ENCODE measurements at regions not wholly inside any gene's neighbourhood (a gene's known extent, or its start where the extent isn't known, plus 50 kb on each side); places are given as distances from the start of the nearest gene placed in this dataset.

DNA sequence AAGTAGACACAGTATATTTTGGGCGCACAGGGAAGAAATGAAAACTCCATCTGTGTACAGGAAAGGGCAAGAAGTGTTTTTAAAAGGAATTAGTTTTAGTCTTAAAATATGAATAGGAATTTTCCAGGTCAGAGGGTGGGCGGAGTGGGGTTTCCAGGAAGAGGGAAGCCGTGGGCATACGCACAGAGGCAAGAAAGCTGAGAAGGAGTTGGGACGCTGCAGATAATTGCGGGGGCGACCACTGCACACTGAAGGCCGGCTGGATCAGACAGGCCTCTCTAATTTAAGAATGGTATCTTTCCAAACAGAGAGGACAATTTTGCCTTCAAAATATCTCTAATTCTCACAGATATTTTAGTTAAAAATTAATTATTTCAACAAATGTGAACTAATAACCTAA, 189.1 kb upstream of the INHBA start:
- H2AFZ ChIP-seq (ENCODE audit: insufficient read depth, low read depth, low read length, poor library complexity, severe bottlenecking): no peak overlapping the region
- Mint-ChIP-seq H3K36me3 (peaks cover 0 to 3% of the 10 kb centered on the region in 2 donors), H3K4me1 (peaks cover 33% of the 10 kb centered on the region)

DNA sequence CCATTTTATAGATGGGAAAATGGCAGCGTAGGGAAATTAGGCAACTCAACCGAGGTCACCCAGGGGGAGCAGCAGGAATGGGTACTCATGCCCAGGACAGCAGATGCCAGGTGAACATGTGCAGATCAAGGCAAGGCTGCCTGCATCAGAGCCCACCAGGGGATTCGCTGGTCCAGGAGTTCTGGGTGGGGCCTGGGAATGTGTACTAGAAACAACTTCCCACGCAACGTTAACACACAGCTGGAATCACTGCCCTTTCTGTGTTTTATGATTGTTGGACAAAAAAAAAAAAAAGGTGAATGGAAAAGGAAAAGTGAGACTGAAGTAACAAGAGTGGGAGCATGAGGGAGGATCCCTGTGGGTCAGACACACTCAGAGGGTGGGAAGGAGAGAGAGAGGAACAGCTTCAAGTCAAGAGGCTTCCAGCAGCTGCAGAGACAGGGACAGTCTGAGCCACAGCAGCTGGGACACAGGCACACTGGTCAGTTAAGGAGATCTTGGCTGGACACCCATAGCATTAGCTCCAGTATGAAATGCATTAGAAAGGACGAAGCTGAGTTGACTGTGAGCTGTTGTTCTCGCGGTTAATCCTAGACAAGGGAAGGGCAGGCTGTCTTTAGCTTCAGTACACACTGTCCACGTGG, 187.9 kb upstream of the INHBA start:
- Histone ChIP-seq H3K79me2 (ENCODE audit: insufficient read depth, low read length) (no peaks in the 10 kb centered on the region), H3K36me3 (replicated peaks in 1 of 2; ENCODE audit: control insufficient read depth in 1 of 2, insufficient read depth in 2 of 2, low read length in 2 of 2) (no peaks in the 10 kb centered on the region), H4K20me1 (ENCODE audit: insufficient read depth, low read length) (no peaks in the 10 kb centered on the region), H3K9me3 (replicated peaks in 1 of 2; ENCODE audit: control insufficient read depth in 1 of 2, insufficient read depth in 1 of 2, low read length in 2 of 2) (no peaks in the 10 kb centered on the region), H3K9ac (ENCODE audit: insufficient read depth, low read length, poor library complexity, severe bottlenecking) (no peak overlapping the region), H3K27me3 (ENCODE audit: control insufficient read depth in 2 of 2, insufficient read depth in 2 of 2, low read length in 2 of 2) (no peaks in the 10 kb centered on the region), H2AFZ (ENCODE audit: insufficient read depth, low read depth, low read length, poor library complexity, severe bottlenecking) (no peak overlapping the region), H3K4me3 (replicated peaks in 1 of 3; ENCODE audit: low read depth in 2 of 3, low read length in 3 of 3) (no peak overlapping the region), H3K27ac (ENCODE audit: low read depth in 1 of 2, low read length in 2 of 2) (no peak overlapping the region), H3K4me1 (ENCODE audit: control insufficient read depth in 1 of 2, insufficient read depth in 2 of 2, low read length in 2 of 2) (peaks cover 33 to 37% of the 10 kb centered on the region in 2 donors), H3K4me2 (replicated peaks; ENCODE audit: extremely low read depth, low read length, poor library complexity, severe bottlenecking) (no peak overlapping the region)
- H3K4me3 Mint-ChIP-seq: no peak overlapping the region
- TF ChIP-seq, protein P1, sequence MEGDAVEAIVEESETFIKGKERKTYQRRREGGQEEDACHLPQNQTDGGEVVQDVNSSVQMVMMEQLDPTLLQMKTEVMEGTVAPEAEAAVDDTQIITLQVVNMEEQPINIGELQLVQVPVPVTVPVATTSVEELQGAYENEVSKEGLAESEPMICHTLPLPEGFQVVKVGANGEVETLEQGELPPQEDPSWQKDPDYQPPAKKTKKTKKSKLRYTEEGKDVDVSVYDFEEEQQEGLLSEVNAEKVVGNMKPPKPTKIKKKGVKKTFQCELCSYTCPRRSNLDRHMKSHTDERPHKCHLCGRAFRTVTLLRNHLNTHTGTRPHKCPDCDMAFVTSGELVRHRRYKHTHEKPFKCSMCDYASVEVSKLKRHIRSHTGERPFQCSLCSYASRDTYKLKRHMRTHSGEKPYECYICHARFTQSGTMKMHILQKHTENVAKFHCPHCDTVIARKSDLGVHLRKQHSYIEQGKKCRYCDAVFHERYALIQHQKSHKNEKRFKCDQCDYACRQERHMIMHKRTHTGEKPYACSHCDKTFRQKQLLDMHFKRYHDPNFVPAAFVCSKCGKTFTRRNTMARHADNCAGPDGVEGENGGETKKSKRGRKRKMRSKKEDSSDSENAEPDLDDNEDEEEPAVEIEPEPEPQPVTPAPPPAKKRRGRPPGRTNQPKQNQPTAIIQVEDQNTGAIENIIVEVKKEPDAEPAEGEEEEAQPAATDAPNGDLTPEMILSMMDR (IDR thresholded peaks at IDR 0.05): no peak
- intact Hi-C loops (cut with micrococcal nuclease): no loop called here
- peaks cover 0 to 2% (median 0%) of the 10 kb centered on the region in 7 donors for H3K9me3 Mint-ChIP-seq
- H3K27me3 Mint-ChIP-seq (ENCODE audit: low read depth in 3 of 3): no peaks in the 10 kb centered on the region
- 95% methylated on average over 4 of the region's 9 CpGs for WGBS (ENCODE audit: insufficient coverage)
- H3K27ac Mint-ChIP-seq: peak overlapping the region in 1 of 7 donors; percentile 73
- H3K36me3 Mint-ChIP-seq: peaks cover 0 to 3% of the 10 kb centered on the region in 2 donors
- DNase-seq: no peak
- H3K4me1 Mint-ChIP-seq: peaks cover 45% of the 10 kb centered on the region

More for the DNA sequence above, 189.1 kb upstream of the INHBA start:
- no peaks in the 10 kb centered on the region for H3K36me3 ChIP-seq (replicated peaks in 1 of 2; ENCODE audit: control insufficient read depth in 1 of 2, insufficient read depth in 2 of 2, low read length in 2 of 2)
- H3K9me3 ChIP-seq (replicated peaks in 1 of 2; ENCODE audit: control insufficient read depth in 1 of 2, insufficient read depth in 1 of 2, low read length in 2 of 2): no peaks in the 10 kb centered on the region
- H3K27me3 ChIP-seq (ENCODE audit: control insufficient read depth in 2 of 2, insufficient read depth in 2 of 2, low read length in 2 of 2): no peaks in the 10 kb centered on the region
- H3K9ac ChIP-seq (ENCODE audit: insufficient read depth, low read length, poor library complexity, severe bottlenecking): no peak overlapping the region
- intact Hi-C loops (cut with micrococcal nuclease): no loop called here
- Mint-ChIP-seq H3K9me3 (peaks cover 0 to 3% (median 0%) of the 10 kb centered on the region in 7 donors), H3K27ac (peak overlapping the region in 2 of 7 donors; percentile 2 to 7), H3K4me3 (no peak overlapping the region), H3K27me3 (ENCODE audit: low read depth in 3 of 3) (peaks cover 0 to 3% (median 0%) of the 10 kb centered on the region in 3 donors)
- no peak for DNase-seq
- no peaks in the 10 kb centered on the region for H4K20me1 ChIP-seq (ENCODE audit: insufficient read depth, low read length)
- H3K4me1 ChIP-seq (ENCODE audit: control insufficient read depth in 1 of 2, insufficient read depth in 2 of 2, low read length in 2 of 2): peaks cover 21 to 25% of the 10 kb centered on the region in 2 donors
- WGBS (ENCODE audit: insufficient coverage): 68% methylated on average over 4 of the region's 8 CpGs
- TF ChIP-seq, protein P1 (IDR thresholded peaks at IDR 0.05): no peak
- no peaks in the 10 kb centered on the region for H3K79me2 ChIP-seq (ENCODE audit: insufficient read depth, low read length)
- no peak overlapping the region for H3K4me2 ChIP-seq (replicated peaks; ENCODE audit: extremely low read depth, low read length, poor library complexity, severe bottlenecking)
- no peak overlapping the region for H3K27ac ChIP-seq (ENCODE audit: low read depth in 1 of 2, low read length in 2 of 2)
- H3K4me3 ChIP-seq (replicated peaks in 1 of 3; ENCODE audit: low read depth in 2 of 3, low read length in 3 of 3): no peak overlapping the region

All from CD14-positive monocyte (primary cell).